ENCODE measurements at regions not wholly inside any gene's neighbourhood (a gene's known extent, or its start where the extent isn't known, plus 50 kb on each side); places are given as distances from the start of the nearest gene placed in this dataset.

- no peak overlapping the region for H3K9ac ChIP-seq (ENCODE audit: low read length)
- no peak overlapping the region for H3K4me3 ChIP-seq (ENCODE audit: insufficient read depth, low read depth, low read length)
- H3K27me3 ChIP-seq (ENCODE audit: insufficient read depth, low read length): no peaks in the 10 kb centered on the region
- Mint-ChIP-seq H3K27ac (ENCODE audit: unreplicated experiment) (no peak overlapping the region), H3K9me3 (ENCODE audit: unreplicated experiment) (no peaks in the 10 kb centered on the region), H3K4me3 (ENCODE audit: unreplicated experiment) (no peak overlapping the region), H3K4me1 (ENCODE audit: low read depth, unreplicated experiment) (peaks cover 26% of the 10 kb centered on the region), H3K27me3 (ENCODE audit: low read depth, unreplicated experiment) (no peaks in the 10 kb centered on the region), H3K36me3 (ENCODE audit: low read depth, unreplicated experiment) (no peaks in the 10 kb centered on the region)
- peaks cover 3% of the 10 kb centered on the region for H4K20me1 ChIP-seq (ENCODE audit: insufficient read depth, low read length)
- H2AFZ ChIP-seq (ENCODE audit: low read depth, low read length): no peak overlapping the region
- DNase-seq (ENCODE audit: low read depth) (no peak), FAIRE-seq (no peak)
- H3K9me3 ChIP-seq (ENCODE audit: insufficient read depth, low read depth, low read length): no peaks in the 10 kb centered on the region
- H3K27ac ChIP-seq (ENCODE audit: low read depth, low read length): no peak overlapping the region
- peaks cover 19% of the 10 kb centered on the region for H3K79me2 ChIP-seq (ENCODE audit: insufficient read depth, low read length)
- TF ChIP-seq EZH2 (IDR thresholded peaks at IDR 0.05; ENCODE audit: insufficient read depth, low read length): no peak
- no peak for TF ChIP-seq CTCF (IDR thresholded peaks at IDR 0.05; ENCODE audit: insufficient read depth, low read depth, low read length)
- peaks cover 20% of the 10 kb centered on the region for H3K4me1 ChIP-seq (ENCODE audit: insufficient read depth, low read length)
- H3K4me2 ChIP-seq (ENCODE audit: low read length): no peak overlapping the region
- no peaks in the 10 kb centered on the region for H3K36me3 ChIP-seq (ENCODE audit: insufficient read depth, low read length)
Measured at GRCh38 chr14:71536927-71537772, 395.1 kb upstream of the RGS6 start.

GRCh38 chr14:71538288-71538687, 393.9 kb upstream of the RGS6 start:
- Histone ChIP-seq H3K79me2 (ENCODE audit: insufficient read depth, low read length) (peaks cover 19% of the 10 kb centered on the region), H2AFZ (ENCODE audit: low read depth, low read length) (no peak overlapping the region), H3K9me3 (ENCODE audit: insufficient read depth, low read depth, low read length) (no peaks in the 10 kb centered on the region), H3K27me3 (ENCODE audit: insufficient read depth, low read length) (no peaks in the 10 kb centered on the region), H4K20me1 (ENCODE audit: insufficient read depth, low read length) (peaks cover 3% of the 10 kb centered on the region), H3K36me3 (ENCODE audit: insufficient read depth, low read length) (no peaks in the 10 kb centered on the region), H3K27ac (ENCODE audit: low read depth, low read length) (no peak overlapping the region), H3K4me2 (ENCODE audit: low read length) (no peak overlapping the region), H3K4me3 (ENCODE audit: insufficient read depth, low read depth, low read length) (no peak overlapping the region), H3K9ac (ENCODE audit: low read length) (no peak overlapping the region), H3K4me1 (ENCODE audit: insufficient read depth, low read length) (peaks cover 8% of the 10 kb centered on the region)
- FAIRE-seq (peak; percentile 34), DNase-seq (ENCODE audit: low read depth) (no peak)
- Mint-ChIP-seq H3K9me3 (ENCODE audit: unreplicated experiment) (no peaks in the 10 kb centered on the region), H3K36me3 (ENCODE audit: low read depth, unreplicated experiment) (no peaks in the 10 kb centered on the region), H3K4me1 (ENCODE audit: low read depth, unreplicated experiment) (peaks cover 17% of the 10 kb centered on the region), H3K4me3 (ENCODE audit: unreplicated experiment) (no peak overlapping the region), H3K27me3 (ENCODE audit: low read depth, unreplicated experiment) (no peaks in the 10 kb centered on the region), H3K27ac (ENCODE audit: unreplicated experiment) (no peak overlapping the region)
- TF ChIP-seq CTCF (IDR thresholded peaks at IDR 0.05; ENCODE audit: insufficient read depth, low read depth, low read length) (no peak), EZH2 (IDR thresholded peaks at IDR 0.05; ENCODE audit: insufficient read depth, low read length) (no peak)
